B cell (primary cell): ENCODE measurements at regions not wholly inside any gene's neighbourhood (a gene's known extent, or its start where the extent isn't known, plus 50 kb on each side); places are given as distances from the start of the nearest gene placed in this dataset.

Experiments
- ATAC-seq: fragments of 200-7000 bp; cut with Tn5 transposase; one replicate; pipeline ENCODE4 v1.10.0; 2021; ENCODE audit warnings: low read depth, mild to moderate bottlenecking, moderate number of reproducible peaks, moderate library complexity
- CTCF ChIA-PET: fragments of 350-600 bp; sonication (Branson Sonifier 250); formaldehyde crosslinking; loops from one replicate; lab custom pipeline; 2021; ENCODE audit warnings: antibody characterized with exemption, inconsistent platforms; lab: Charles Lee
- POLR2A ChIA-PET: fragments of 350-600 bp; sonication (Branson Sonifier 250); formaldehyde crosslinking; loops from one replicate; lab custom pipeline; 2021; ENCODE audit warnings: antibody characterized with exemption; lab: Charles Lee
- DNase-seq: peaks from one replicate; pipeline ENCODE4 v3.0.0; 2013
- H2AFZ ChIP-seq: 2 replicates; pipeline ENCODE4 v1.6.1; 2012; ENCODE audit warnings: mild to moderate bottlenecking, low read depth, low read length; ENCODE audit not compliant: insufficient read depth, poor library complexity, severe bottlenecking
- H3K27ac ChIP-seq, 2 donors: 1 replicate in 1 of 2; 2 replicates in 1 of 2; pipeline ENCODE4 v1.5.1; 2012 to 2013; ENCODE audit warnings: low read length in 2 of 2, mild to moderate bottlenecking in 2 of 2, moderate library complexity in 1 of 2
- H3K27me3 ChIP-seq, 4 experiments: fragments of 200-600 bp in 1 of 4; sonication (generic) in 1 of 4; replicated peaks in 1 of 4; 1 replicate in 2 of 4; 2 replicates in 2 of 4; pipeline versions ENCODE4 v1.6.1 to v1.7.0; 2013 to 2016; ENCODE audit warnings: low read length in 3 of 4, mild to moderate bottlenecking in 2 of 4, mixed read lengths in 1 of 4, moderate library complexity in 1 of 4; ENCODE audit not compliant: insufficient read depth in 4 of 4, control insufficient read depth in 3 of 4; ENCODE audit errors: control extremely low read depth in 1 of 4
- H3K36me3 ChIP-seq, 2 experiments: replicated peaks in 1 of 2; 1 replicate in 1 of 2; 2 replicates in 1 of 2; pipeline versions ENCODE4 v1.6.1 to v1.7.1; 2013; ENCODE audit warnings: low read length in 1 of 2; ENCODE audit not compliant: insufficient read depth in 2 of 2, control insufficient read depth in 1 of 2; ENCODE audit errors: control extremely low read depth in 1 of 2, extremely low read depth in 1 of 2
- H3K4me1 ChIP-seq, 2 donors: fragments of 200-600 bp in 1 of 2; sonication (generic) in 1 of 2; 1 replicate in 1 of 2; 2 replicates in 1 of 2; pipeline versions ENCODE4 v1.5.1 to v1.6.1; 2013 to 2017; ENCODE audit warnings: low read length in 2 of 2; ENCODE audit not compliant: control insufficient read depth in 2 of 2, insufficient read depth in 2 of 2
- H3K4me2 ChIP-seq: replicated peaks from 2 replicates; pipeline ENCODE3; 2012; ENCODE audit warnings: mild to moderate bottlenecking, low read depth, low read length; ENCODE audit not compliant: poor library complexity, severe bottlenecking
- H3K4me3 ChIP-seq, 5 experiments: fragments of 200-600 bp in 1 of 5; sonication (generic) in 1 of 5; 1 replicate in 3 of 5; 2 replicates in 2 of 5; pipeline versions ENCODE4 v1.5.1 to v1.7.0; 2011 to 2016; ENCODE audit warnings: low read length in 4 of 5, mild to moderate bottlenecking in 4 of 5, low read depth in 2 of 5, control low read depth in 1 of 5, moderate library complexity in 1 of 5; ENCODE audit not compliant: insufficient read depth in 1 of 5; ENCODE audit errors: control extremely low read depth in 1 of 5, extremely low read depth in 1 of 5
- H3K79me2 ChIP-seq: fragments of 200-600 bp; sonication (generic); one replicate; pipeline ENCODE4 v1.6.0; 2016; ENCODE audit warnings: low read length; ENCODE audit not compliant: control insufficient read depth, insufficient read depth
- H3K9ac ChIP-seq: fragments of 200-600 bp; sonication (generic); 2 replicates; pipeline ENCODE4 v1.6.1; 2017; ENCODE audit warnings: mild to moderate bottlenecking, low read length, moderate library complexity
- H3K9me3 ChIP-seq, 3 donors: one replicate each; pipeline versions ENCODE4 v1.6.1 to v1.7.1; 2013; ENCODE audit warnings: low read length in 2 of 3; ENCODE audit not compliant: control insufficient read depth in 2 of 3, insufficient read depth in 1 of 3; ENCODE audit errors: control extremely low read depth in 1 of 3
- H4K20me1 ChIP-seq: 2 replicates; pipeline ENCODE4 v1.6.0; 2012; ENCODE audit warnings: mild to moderate bottlenecking, low read length; ENCODE audit not compliant: insufficient read depth, control insufficient read depth, poor library complexity, severe bottlenecking
- H3K27ac Mint-ChIP-seq: one replicate; pipeline ENCODE4 v1.8.0; 2021; ENCODE audit warnings: mixed read lengths
- H3K27me3 Mint-ChIP-seq: one replicate; pipeline ENCODE4 v1.8.0; 2021; ENCODE audit warnings: mixed read lengths
- H3K4me1 Mint-ChIP-seq: one replicate; pipeline ENCODE4 v1.8.0; 2021; ENCODE audit warnings: mixed read lengths
- H3K4me3 Mint-ChIP-seq: one replicate; pipeline ENCODE4 v1.8.0; 2021; ENCODE audit warnings: mixed read lengths
- H3K9me3 Mint-ChIP-seq: one replicate; pipeline ENCODE4 v1.8.0; 2022; ENCODE audit warnings: mixed read lengths; ENCODE audit not compliant: insufficient read depth
- CTCF ChIP-seq: fragments of 200-600 bp; IDR thresholded peaks from one replicate; pipeline ENCODE4 v1.8.0; 2022; ENCODE audit warnings: antibody characterized with exemption, mild to moderate bottlenecking
- EZH2 ChIP-seq: IDR thresholded peaks from 2 replicates; pipeline ENCODE4 v1.6.1; 2012; ENCODE audit warnings: borderline replicate concordance, low read depth, mild to moderate bottlenecking, moderate library complexity, low read length; ENCODE audit not compliant: insufficient read depth, poor library complexity, severe bottlenecking
- WGBS: methylation state at CpG from one replicate; pipeline ENCODE4 v1.1.5; 2013; ENCODE audit warnings: missing lambda C conversion rate; ENCODE audit not compliant: insufficient coverage; 5-methylcytosine and 5-hydroxymethylcytosine counted together
- intact Hi-C: fragments of 100-400 bp; cut with micrococcal nuclease; formaldehyde crosslinking; loops from one replicate; pipeline ENCODE4 v1.10.0; 2022

GRCh38 chr2:40851661-40852060 lies 399.8 kb upstream of the SLC8A1 start:
- Histone ChIP-seq H3K4me3 (no peak overlapping the region), H2AFZ (no peak overlapping the region), H3K36me3 (no peaks in the 10 kb centered on the region), H3K9ac (no peak overlapping the region), H3K4me2 (no peak overlapping the region), H3K27ac (no peak overlapping the region), H3K9me3 (no peaks in the 10 kb centered on the region), H4K20me1 (no peaks in the 10 kb centered on the region), H3K27me3 (no peaks in the 10 kb centered on the region), H3K4me1 (no peaks in the 10 kb centered on the region), H3K79me2 (no peaks in the 10 kb centered on the region)
- H3K4me1 Mint-ChIP-seq: no peaks in the 10 kb centered on the region
- H3K4me3 Mint-ChIP-seq: no peak overlapping the region
- no peak for ATAC-seq
- H3K27me3 Mint-ChIP-seq: no peaks in the 10 kb centered on the region
- H3K27ac Mint-ChIP-seq: no peak overlapping the region
- H3K9me3 Mint-ChIP-seq: no peaks in the 10 kb centered on the region
- no peak for TF ChIP-seq EZH2
- TF ChIP-seq CTCF: no peak
- ChIA-PET CTCF (no interaction called here), POLR2A (no interaction called here)
- no peak for DNase-seq
- intact Hi-C loops: no loop called here

- no peak for DNase-seq
- TF ChIP-seq CTCF (no peak), EZH2 (no peak)
These were observed 407.7 kb upstream of the SLC8A1 start for GRCh38 chr2:40859617-40860016.

More at GRCh38 chr2:40859617-40860016, 407.7 kb upstream of the SLC8A1 start:
- H3K9ac ChIP-seq: no peak overlapping the region
- ChIA-PET POLR2A (no interaction called here), CTCF (no interaction called here)
- Mint-ChIP-seq H3K27me3 (no peaks in the 10 kb centered on the region), H3K9me3 (peaks cover 2% of the 10 kb centered on the region), H3K4me3 (no peak overlapping the region), H3K27ac (no peak overlapping the region), H3K4me1 (no peaks in the 10 kb centered on the region)
- H3K4me1 ChIP-seq: no peaks in the 10 kb centered on the region
- no peak for ATAC-seq
- H3K27me3 ChIP-seq: no peaks in the 10 kb centered on the region
- intact Hi-C loops: no loop called here
- no CpG with 5 or more reads among the region's 1 CpG for WGBS
- H3K79me2 ChIP-seq: no peaks in the 10 kb centered on the region
- H3K27ac ChIP-seq: no peak overlapping the region
- H2AFZ ChIP-seq: no peak overlapping the region
- no peaks in the 10 kb centered on the region for H3K9me3 ChIP-seq
- no peak overlapping the region for H3K4me2 ChIP-seq
- no peak overlapping the region for H3K4me3 ChIP-seq
- no peaks in the 10 kb centered on the region for H4K20me1 ChIP-seq
- no peaks in the 10 kb centered on the region for H3K36me3 ChIP-seq
